ENCODE measurements at regions not wholly inside any gene's neighbourhood (a gene's known extent, or its start where the extent isn't known, plus 50 kb on each side); places are given as distances from the start of the nearest gene placed in this dataset.

GRCh38 chr3:34832865-34833508, 806.3 kb upstream of the ARPP21 start:
- no peaks in the 10 kb centered on the region for H4K20me1 ChIP-seq (ENCODE audit: low read depth, low read length)
- no peaks in the 10 kb centered on the region for H3K36me3 ChIP-seq (ENCODE audit: low read length)
- no peak overlapping the region for H3K4me3 ChIP-seq (ENCODE audit: insufficient read depth, low read length, poor library complexity, severe bottlenecking)
- TF ChIP-seq CTCF (IDR thresholded peaks at IDR 0.05; ENCODE audit: insufficient read depth, low read length, poor library complexity, severe bottlenecking) (no peak), EZH2phosphoT487 (conservative IDR thresholded peaks at IDR 0.05; ENCODE audit: low read length) (no peak)
- no peaks in the 10 kb centered on the region for H3K9me3 ChIP-seq (ENCODE audit: insufficient read depth, low read length)
- no peaks in the 10 kb centered on the region for H3K79me2 ChIP-seq (ENCODE audit: insufficient read depth, low read length)
- no peak overlapping the region for H3K9ac ChIP-seq (ENCODE audit: low read length)
- no peaks in the 10 kb centered on the region for H3K9me2 ChIP-seq (replicated peaks; ENCODE audit: insufficient read depth, low read length)
- H3F3A ChIP-seq (ENCODE audit: insufficient read depth) = no peaks in the 10 kb centered on the region
- H3K27ac ChIP-seq (ENCODE audit: low read depth, low read length) = no peak overlapping the region
- H2AFZ ChIP-seq (ENCODE audit: low read depth, low read length, severe bottlenecking) = no peak overlapping the region
- H3K27me3 ChIP-seq (ENCODE audit: low read length) = no peaks in the 10 kb centered on the region
- no peak overlapping the region for H3K4me2 ChIP-seq (ENCODE audit: low read depth, low read length, poor library complexity, severe bottlenecking)

GRCh38 chr3:34837848-34838741, 801.2 kb upstream of the ARPP21 start:
- Histone ChIP-seq H3K4me2 (ENCODE audit: low read depth, low read length, poor library complexity, severe bottlenecking) (no peak overlapping the region), H3K9me3 (ENCODE audit: insufficient read depth, low read length) (no peaks in the 10 kb centered on the region), H3K79me2 (ENCODE audit: insufficient read depth, low read length) (no peaks in the 10 kb centered on the region), H3K9me2 (replicated peaks; ENCODE audit: insufficient read depth, low read length) (no peaks in the 10 kb centered on the region), H2AFZ (ENCODE audit: low read depth, low read length, severe bottlenecking) (no peak overlapping the region), H3K27ac (ENCODE audit: low read depth, low read length) (no peak overlapping the region), H3K4me3 (ENCODE audit: insufficient read depth, low read length, poor library complexity, severe bottlenecking) (no peak overlapping the region), H3K9ac (ENCODE audit: low read length) (no peak overlapping the region), H4K20me1 (ENCODE audit: low read depth, low read length) (no peaks in the 10 kb centered on the region), H3K27me3 (ENCODE audit: low read length) (no peaks in the 10 kb centered on the region), H3K36me3 (ENCODE audit: low read length) (no peaks in the 10 kb centered on the region), H3F3A (ENCODE audit: insufficient read depth) (no peaks in the 10 kb centered on the region)
- TF ChIP-seq EZH2phosphoT487 (conservative IDR thresholded peaks at IDR 0.05; ENCODE audit: low read length) (no peak), CTCF (IDR thresholded peaks at IDR 0.05; ENCODE audit: insufficient read depth, low read length, poor library complexity, severe bottlenecking) (no peak)

- Histone ChIP-seq H3K9me2 (replicated peaks; ENCODE audit: insufficient read depth, low read length) (no peaks in the 10 kb centered on the region), H2AFZ (ENCODE audit: low read depth, low read length, severe bottlenecking) (no peak overlapping the region), H3F3A (ENCODE audit: insufficient read depth) (no peaks in the 10 kb centered on the region), H3K4me2 (ENCODE audit: low read depth, low read length, poor library complexity, severe bottlenecking) (no peak overlapping the region), H3K79me2 (ENCODE audit: insufficient read depth, low read length) (no peaks in the 10 kb centered on the region), H3K4me3 (ENCODE audit: insufficient read depth, low read length, poor library complexity, severe bottlenecking) (no peak overlapping the region), H3K36me3 (ENCODE audit: low read length) (no peaks in the 10 kb centered on the region), H4K20me1 (ENCODE audit: low read depth, low read length) (no peaks in the 10 kb centered on the region), H3K9ac (ENCODE audit: low read length) (no peak overlapping the region), H3K9me3 (ENCODE audit: insufficient read depth, low read length) (no peaks in the 10 kb centered on the region), H3K27ac (ENCODE audit: low read depth, low read length) (no peak overlapping the region), H3K27me3 (ENCODE audit: low read length) (no peaks in the 10 kb centered on the region)
- TF ChIP-seq CTCF (IDR thresholded peaks at IDR 0.05; ENCODE audit: insufficient read depth, low read length, poor library complexity, severe bottlenecking) (no peak), EZH2phosphoT487 (conservative IDR thresholded peaks at IDR 0.05; ENCODE audit: low read length) (no peak)
Measured at GRCh38 chr3:34842706-34843480, 796.4 kb upstream of the ARPP21 start.
